Epithelial cell of esophagus (primary cell): ENCODE measurements at regions not wholly inside any gene's neighbourhood (a gene's known extent, or its start where the extent isn't known, plus 50 kb on each side); places are given as distances from the start of the nearest gene placed in this dataset.
A peak's percentile ranks its signal among the peaks of the same experiment; 100 is the strongest.

Experiments used
- DNase-seq: peaks from one replicate; pipeline ENCODE4 v3.0.0; 2010; ENCODE audit warnings: low read depth
- H3K4me3 ChIP-seq: 2 replicates; pipeline ENCODE4 v1.5.1; 2011; ENCODE audit warnings: mild to moderate bottlenecking, low read length, control low read depth
- TF ChIP-seq, protein P1 (sequence below): IDR thresholded peaks from 2 replicates; pipeline ENCODE4 v1.5.1; 2011; ENCODE audit warnings: low read depth, mild to moderate bottlenecking, low read length, control low read depth, inconsistent platforms; ENCODE audit not compliant: insufficient read depth; ENCODE audit errors: missing control alignments

DNA sequence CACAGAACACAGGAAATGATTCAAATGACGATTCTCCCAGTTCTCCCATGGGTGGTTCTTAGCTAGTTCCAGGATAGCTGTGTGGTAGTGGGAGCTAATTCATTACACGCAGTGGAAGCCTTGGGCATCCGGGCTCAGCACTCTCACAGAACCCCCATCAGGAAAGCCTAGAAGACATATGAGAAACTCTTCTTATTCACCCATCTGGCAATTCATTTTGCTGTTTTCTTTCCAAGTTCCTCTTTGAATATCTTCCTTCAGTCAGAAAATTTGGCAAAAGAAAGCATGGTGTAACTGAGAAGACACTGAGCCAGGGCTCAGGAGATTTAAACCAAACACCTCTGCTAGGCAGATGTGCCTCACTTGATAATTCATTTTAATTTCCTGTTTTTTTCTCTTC is 85.2 kb upstream of the FN1 start:
- TF ChIP-seq, protein P1, sequence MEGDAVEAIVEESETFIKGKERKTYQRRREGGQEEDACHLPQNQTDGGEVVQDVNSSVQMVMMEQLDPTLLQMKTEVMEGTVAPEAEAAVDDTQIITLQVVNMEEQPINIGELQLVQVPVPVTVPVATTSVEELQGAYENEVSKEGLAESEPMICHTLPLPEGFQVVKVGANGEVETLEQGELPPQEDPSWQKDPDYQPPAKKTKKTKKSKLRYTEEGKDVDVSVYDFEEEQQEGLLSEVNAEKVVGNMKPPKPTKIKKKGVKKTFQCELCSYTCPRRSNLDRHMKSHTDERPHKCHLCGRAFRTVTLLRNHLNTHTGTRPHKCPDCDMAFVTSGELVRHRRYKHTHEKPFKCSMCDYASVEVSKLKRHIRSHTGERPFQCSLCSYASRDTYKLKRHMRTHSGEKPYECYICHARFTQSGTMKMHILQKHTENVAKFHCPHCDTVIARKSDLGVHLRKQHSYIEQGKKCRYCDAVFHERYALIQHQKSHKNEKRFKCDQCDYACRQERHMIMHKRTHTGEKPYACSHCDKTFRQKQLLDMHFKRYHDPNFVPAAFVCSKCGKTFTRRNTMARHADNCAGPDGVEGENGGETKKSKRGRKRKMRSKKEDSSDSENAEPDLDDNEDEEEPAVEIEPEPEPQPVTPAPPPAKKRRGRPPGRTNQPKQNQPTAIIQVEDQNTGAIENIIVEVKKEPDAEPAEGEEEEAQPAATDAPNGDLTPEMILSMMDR, result no peak
- no peak overlapping the region for H3K4me3 ChIP-seq
- no peak for DNase-seq

DNA sequence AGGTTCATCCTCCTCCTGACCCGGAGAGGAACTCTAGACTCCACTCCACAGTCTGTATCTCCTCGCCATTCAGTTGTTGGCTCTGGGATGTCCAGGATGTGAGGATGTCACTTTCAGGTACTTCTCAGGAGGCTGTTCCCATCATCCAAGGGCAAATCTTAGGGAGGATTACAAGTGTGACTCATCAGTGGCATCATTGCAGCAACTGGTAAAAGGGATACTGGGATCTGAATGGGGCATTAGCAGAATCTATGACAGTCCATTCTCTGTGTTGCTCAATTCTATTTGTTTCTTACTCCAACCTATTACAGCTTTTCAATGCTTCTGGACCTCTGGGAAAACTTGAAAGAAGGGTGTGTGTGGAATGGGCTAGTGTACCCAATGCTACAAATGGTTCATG is 81.5 kb upstream of the FN1 start:
- no peak overlapping the region for H3K4me3 ChIP-seq
- peak; percentile 39 for DNase-seq
- TF ChIP-seq, protein P1, result no peak

DNA sequence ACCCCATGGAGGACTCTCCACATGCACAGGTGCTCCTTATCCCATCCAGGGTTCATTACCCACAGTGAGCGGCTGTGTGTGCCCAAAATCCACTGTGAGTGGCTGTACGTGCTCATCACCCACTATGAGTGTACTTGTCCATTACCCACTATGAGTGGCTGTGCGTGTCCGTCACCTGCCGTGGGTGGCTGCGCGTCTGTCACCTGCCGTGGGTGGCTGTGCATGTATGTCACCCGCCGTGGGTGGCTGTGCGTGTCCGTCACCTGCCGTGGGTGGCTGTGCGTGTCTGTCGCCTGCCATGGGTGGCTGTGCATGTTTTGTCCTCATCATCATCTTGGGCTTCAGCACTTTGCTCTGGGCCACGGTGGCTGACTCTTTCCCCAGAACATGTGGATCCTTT is 78.6 kb upstream of the FN1 start:
- TF ChIP-seq, protein P1, result no peak
- H3K4me3 ChIP-seq, result no peak overlapping the region
- DNase-seq, result no peak

DNA sequence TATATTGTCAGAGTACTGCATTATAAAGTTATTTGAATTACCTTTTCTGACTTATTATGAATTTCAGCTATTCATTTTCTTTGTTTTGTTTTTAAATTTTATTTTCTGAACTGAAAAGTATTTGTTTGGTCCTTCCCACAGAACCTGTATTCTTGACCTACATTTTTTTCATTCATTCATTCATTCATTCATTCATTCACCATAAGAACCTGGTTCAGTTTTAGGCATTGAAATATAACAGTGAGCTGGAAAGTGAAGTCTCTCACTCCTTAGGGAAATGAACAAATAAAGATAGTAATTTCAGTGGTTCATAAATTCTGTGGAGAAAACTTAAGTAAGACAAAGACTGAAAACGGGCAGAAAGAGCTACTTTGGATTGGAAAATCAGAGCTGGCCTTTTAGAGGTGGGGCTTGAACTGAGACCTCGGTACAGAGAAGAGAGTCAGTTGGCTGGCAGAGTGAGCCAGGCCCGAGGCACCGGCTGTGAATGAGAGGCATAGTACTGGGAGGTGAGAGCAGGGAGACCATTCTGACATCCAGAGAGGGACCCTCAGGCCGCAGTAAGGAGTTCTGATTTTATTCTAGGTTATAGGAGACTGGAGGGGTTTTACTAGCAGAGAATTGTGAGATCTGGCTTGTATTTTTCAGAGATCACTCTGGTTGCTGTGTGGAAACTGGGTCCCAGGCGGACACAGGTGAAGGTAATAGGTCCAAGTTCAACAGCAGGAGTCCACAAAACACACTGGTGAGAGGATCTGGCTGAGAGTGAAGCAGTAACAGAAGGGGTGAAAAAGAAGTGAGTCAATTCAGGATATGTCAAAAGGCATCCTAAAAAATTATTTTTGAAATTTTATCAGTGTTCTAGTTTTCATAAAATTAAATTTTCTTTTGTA is 75.8 kb upstream of the FN1 start:
- DNase-seq, result no peak
- TF ChIP-seq, protein P1, result no peak
- no peak overlapping the region for H3K4me3 ChIP-seq

DNA sequence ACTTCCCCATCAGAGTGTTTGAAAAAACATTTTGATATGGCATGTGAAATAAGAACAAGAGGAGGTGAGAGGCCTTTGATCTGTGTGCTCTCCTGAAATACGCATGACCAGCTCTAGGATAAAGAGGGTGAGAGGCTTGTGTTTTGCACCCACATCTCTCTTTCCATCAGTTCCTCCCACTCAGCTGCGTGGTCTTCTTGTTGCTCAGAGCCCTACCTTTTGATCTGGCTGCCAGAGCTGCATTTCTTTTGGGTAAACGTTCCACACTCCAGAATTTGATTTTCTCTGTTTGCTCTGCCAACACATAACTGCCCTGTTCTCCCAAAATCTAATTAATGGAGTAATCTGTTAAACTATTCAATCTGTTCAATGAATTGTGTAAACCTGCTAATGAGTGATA is 72.0 kb upstream of the FN1 start:
- TF ChIP-seq, protein P1, result no peak
- DNase-seq, result no peak
- H3K4me3 ChIP-seq, result no peak overlapping the region

DNA sequence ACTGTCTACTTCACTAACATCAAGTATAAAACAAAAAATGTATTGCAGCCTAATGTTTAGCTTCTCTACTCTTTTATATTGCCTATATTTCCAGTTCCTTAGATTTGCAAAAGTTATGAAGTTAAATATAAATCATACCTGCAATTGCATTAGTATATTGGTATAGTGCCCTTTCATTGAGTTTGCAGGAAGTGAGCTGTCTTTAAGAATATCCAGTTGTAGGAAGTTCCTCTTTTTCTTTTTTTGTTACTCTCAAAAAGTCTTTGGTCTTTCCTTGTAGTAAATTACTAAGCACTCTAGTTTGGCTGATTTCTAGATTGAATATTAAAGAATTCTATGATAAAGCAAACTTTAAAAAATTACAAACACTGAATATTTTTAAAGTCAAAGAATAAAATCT is 71.3 kb upstream of the FN1 start:
- TF ChIP-seq, protein P1, result no peak
- no peak overlapping the region for H3K4me3 ChIP-seq
- DNase-seq, result no peak

DNA sequence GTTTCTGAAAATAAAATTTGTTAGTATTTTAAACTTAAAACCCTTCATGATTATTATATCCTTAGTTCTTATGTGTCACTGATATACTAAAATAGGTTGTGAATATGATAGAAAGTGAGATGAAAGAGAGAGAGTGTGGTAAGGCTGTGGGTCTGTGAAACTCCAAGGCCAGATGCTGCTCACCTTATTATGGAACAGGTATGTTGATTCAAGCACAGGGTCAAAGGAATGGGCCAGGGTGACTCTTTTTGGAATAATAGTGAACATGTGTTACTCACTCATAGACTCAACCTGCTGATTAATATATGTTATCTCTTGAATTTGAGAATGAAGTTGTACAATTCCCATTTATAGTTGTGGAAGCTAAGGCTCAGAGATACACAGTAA is 70.7 kb upstream of the FN1 start:
- H3K4me3 ChIP-seq, result no peak overlapping the region
- TF ChIP-seq, protein P1, result no peak
- peak; percentile 17 for DNase-seq
